ENCODE measurements at regions not wholly inside any gene's neighbourhood (a gene's known extent, or its start where the extent isn't known, plus 50 kb on each side); places are given as distances from the start of the nearest gene placed in this dataset.

DNA sequence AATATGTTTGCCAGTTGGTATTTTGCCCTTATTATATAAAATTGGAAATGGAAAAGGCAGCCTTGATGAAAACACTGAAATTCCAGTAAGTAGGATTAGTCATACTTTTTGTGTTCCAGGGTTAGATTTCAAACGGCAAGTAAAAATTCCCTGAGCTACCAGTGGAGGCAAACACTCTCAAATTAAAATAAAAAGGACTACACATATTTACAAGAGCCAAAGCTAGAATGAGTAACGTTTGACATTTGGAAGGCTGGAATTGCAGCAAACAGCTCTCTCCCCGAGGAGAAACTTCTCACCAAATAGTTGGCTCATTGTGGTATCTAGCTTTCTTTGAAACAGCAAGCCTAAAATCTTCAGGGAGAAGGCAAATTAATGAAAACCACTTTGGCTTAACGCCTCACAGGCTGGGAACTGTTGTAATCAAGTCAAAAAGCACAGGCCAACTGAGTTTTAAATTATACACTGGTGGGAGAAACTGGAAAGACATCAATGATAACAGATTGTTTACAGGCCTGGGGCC, 288.4 kb downstream of the SNX13 start:
- TF ChIP-seq, protein P1, sequence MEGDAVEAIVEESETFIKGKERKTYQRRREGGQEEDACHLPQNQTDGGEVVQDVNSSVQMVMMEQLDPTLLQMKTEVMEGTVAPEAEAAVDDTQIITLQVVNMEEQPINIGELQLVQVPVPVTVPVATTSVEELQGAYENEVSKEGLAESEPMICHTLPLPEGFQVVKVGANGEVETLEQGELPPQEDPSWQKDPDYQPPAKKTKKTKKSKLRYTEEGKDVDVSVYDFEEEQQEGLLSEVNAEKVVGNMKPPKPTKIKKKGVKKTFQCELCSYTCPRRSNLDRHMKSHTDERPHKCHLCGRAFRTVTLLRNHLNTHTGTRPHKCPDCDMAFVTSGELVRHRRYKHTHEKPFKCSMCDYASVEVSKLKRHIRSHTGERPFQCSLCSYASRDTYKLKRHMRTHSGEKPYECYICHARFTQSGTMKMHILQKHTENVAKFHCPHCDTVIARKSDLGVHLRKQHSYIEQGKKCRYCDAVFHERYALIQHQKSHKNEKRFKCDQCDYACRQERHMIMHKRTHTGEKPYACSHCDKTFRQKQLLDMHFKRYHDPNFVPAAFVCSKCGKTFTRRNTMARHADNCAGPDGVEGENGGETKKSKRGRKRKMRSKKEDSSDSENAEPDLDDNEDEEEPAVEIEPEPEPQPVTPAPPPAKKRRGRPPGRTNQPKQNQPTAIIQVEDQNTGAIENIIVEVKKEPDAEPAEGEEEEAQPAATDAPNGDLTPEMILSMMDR (IDR thresholded peaks at IDR 0.05) = peak in 1 of 3 experiments; percentile 67
- TF ChIP-seq POLR2A (IDR thresholded peaks at IDR 0.05) (no peak), POLR2AphosphoS5 (IDR thresholded peaks at IDR 0.05; ENCODE audit: insufficient read depth in 1 of 2, low read depth in 1 of 2) (peak in 1 of 2 donors; percentile 67)

All from vagina (tissue), 2 donors.